ENCODE measurements at regions not wholly inside any gene's neighbourhood (a gene's known extent, or its start where the extent isn't known, plus 50 kb on each side); places are given as distances from the start of the nearest gene placed in this dataset.

DNA sequence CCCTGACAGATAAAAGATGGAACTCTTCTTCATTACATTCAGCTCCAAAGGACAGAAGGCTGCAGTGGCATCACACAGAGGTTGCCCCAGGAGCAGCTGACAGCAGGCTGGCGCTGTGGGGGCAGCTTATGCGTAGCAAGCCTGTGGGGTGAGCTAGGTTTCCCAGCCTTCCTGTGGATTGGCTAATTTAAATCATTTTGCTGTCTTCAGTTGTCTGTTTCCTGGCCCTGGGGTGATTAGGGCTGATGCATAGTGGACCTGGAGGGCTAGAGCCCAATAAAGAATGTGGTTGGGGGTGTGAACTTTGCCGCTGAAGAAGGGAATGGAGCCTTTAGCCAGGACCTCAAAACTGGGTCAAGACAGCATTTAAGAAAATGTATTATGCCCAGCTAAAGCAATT is 1038.0 kb downstream of the SOCS6 start:
- TF ChIP-seq EP300 (IDR thresholded peaks at IDR 0.05), result no peak
- TF ChIP-seq, protein P1, sequence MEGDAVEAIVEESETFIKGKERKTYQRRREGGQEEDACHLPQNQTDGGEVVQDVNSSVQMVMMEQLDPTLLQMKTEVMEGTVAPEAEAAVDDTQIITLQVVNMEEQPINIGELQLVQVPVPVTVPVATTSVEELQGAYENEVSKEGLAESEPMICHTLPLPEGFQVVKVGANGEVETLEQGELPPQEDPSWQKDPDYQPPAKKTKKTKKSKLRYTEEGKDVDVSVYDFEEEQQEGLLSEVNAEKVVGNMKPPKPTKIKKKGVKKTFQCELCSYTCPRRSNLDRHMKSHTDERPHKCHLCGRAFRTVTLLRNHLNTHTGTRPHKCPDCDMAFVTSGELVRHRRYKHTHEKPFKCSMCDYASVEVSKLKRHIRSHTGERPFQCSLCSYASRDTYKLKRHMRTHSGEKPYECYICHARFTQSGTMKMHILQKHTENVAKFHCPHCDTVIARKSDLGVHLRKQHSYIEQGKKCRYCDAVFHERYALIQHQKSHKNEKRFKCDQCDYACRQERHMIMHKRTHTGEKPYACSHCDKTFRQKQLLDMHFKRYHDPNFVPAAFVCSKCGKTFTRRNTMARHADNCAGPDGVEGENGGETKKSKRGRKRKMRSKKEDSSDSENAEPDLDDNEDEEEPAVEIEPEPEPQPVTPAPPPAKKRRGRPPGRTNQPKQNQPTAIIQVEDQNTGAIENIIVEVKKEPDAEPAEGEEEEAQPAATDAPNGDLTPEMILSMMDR (IDR thresholded peaks at IDR 0.05), result no peak
